ENCODE measurements at regions not wholly inside any gene's neighbourhood (a gene's known extent, or its start where the extent isn't known, plus 50 kb on each side); places are given as distances from the start of the nearest gene placed in this dataset.

- no peak for TF ChIP-seq POLR2A (IDR thresholded peaks at IDR 0.05)
- TF ChIP-seq CTCF (IDR thresholded peaks at IDR 0.05) = no peak
- TF ChIP-seq POLR2AphosphoS5 (IDR thresholded peaks at IDR 0.05) = no peak
These were observed 263.4 kb upstream of the KCNMB2 start for GRCh38 chr3:178272841-178273240.

Data from breast epithelium (tissue), 3 donors.